Fibroblast of lung (primary cell): ENCODE measurements at regions not wholly inside any gene's neighbourhood (a gene's known extent, or its start where the extent isn't known, plus 50 kb on each side); places are given as distances from the start of the nearest gene placed in this dataset.

Source experiments
- DNase-seq, 2 donors: peaks; one replicate each; pipeline versions ENCODE4 v3.0.0 to v3.0.0-alpha.2; 2010; ENCODE audit warnings: low read depth in 2 of 2
- H2AFZ ChIP-seq: 2 replicates; pipeline ENCODE4 v1.5.1; 2012; ENCODE audit warnings: low read length, control low read depth, inconsistent platforms
- H3K27ac ChIP-seq: 2 replicates; pipeline ENCODE4 v1.5.1; 2011; ENCODE audit warnings: low read length, control low read depth; ENCODE audit not compliant: insufficient read depth
- H3K27me3 ChIP-seq: 2 replicates; pipeline ENCODE4 v1.5.1; 2011; ENCODE audit warnings: mild to moderate bottlenecking, low read length; ENCODE audit not compliant: control insufficient read depth, insufficient read depth
- H3K36me3 ChIP-seq: 2 replicates; pipeline ENCODE4 v1.5.1; 2011; ENCODE audit warnings: low read length; ENCODE audit not compliant: control insufficient read depth, insufficient read depth
- H3K4me1 ChIP-seq: 2 replicates; pipeline ENCODE4 v1.5.1; 2011; ENCODE audit warnings: low read length; ENCODE audit not compliant: control insufficient read depth, insufficient read depth; ENCODE audit errors: extremely low read depth
- H3K4me2 ChIP-seq: 2 replicates; pipeline ENCODE4 v1.5.1; 2011; ENCODE audit warnings: low read length, control low read depth; ENCODE audit not compliant: insufficient read depth; ENCODE audit errors: extremely low read depth
- H3K4me3 ChIP-seq, 4 experiments: fragments of 200-600 bp in 1 of 4; sonication (generic) in 1 of 4; replicated peaks in 1 of 4; 2 replicates each; pipeline ENCODE4 v1.5.1; 2011 to 2016; ENCODE audit warnings: low read length in 4 of 4, low read depth in 3 of 4, mild to moderate bottlenecking in 3 of 4, control low read depth in 2 of 4, inconsistent platforms in 1 of 4, mixed read lengths in 1 of 4; ENCODE audit not compliant: insufficient read depth in 1 of 4; ENCODE audit errors: control extremely low read depth in 1 of 4
- H3K79me2 ChIP-seq: 2 replicates; pipeline ENCODE4 v1.5.1; 2012; ENCODE audit warnings: mild to moderate bottlenecking, low read length, inconsistent platforms; ENCODE audit not compliant: control insufficient read depth, insufficient read depth
- H3K9ac ChIP-seq: 2 replicates; pipeline ENCODE4 v1.5.1; 2011; ENCODE audit warnings: mild to moderate bottlenecking, low read length, control low read depth; ENCODE audit not compliant: insufficient read depth
- H3K9me3 ChIP-seq: 2 replicates; pipeline ENCODE4 v1.5.1; 2012; ENCODE audit warnings: low read depth, low read length; ENCODE audit not compliant: control insufficient read depth, insufficient read depth
- H4K20me1 ChIP-seq: 2 replicates; pipeline ENCODE4 v1.5.1; 2011; ENCODE audit warnings: low read length; ENCODE audit not compliant: control insufficient read depth, insufficient read depth; ENCODE audit errors: extremely low read depth
- EZH2 ChIP-seq: IDR thresholded peaks from 2 replicates; pipeline ENCODE4 v1.5.1; 2012; ENCODE audit warnings: low read length, control low read depth, mild to moderate bottlenecking; ENCODE audit errors: missing control alignments
- TF ChIP-seq, protein P1 (sequence below), 2 donors: IDR thresholded peaks in 1 of 2; conservative IDR thresholded peaks in 1 of 2; 1 replicate in 1 of 2; 2 replicates in 1 of 2; pipeline ENCODE4 v1.5.1; 2011 to 2012; ENCODE audit warnings: low read length in 2 of 2, control low read depth in 1 of 2, inconsistent platforms in 1 of 2, low read depth in 1 of 2, mild to moderate bottlenecking in 1 of 2

DNA sequence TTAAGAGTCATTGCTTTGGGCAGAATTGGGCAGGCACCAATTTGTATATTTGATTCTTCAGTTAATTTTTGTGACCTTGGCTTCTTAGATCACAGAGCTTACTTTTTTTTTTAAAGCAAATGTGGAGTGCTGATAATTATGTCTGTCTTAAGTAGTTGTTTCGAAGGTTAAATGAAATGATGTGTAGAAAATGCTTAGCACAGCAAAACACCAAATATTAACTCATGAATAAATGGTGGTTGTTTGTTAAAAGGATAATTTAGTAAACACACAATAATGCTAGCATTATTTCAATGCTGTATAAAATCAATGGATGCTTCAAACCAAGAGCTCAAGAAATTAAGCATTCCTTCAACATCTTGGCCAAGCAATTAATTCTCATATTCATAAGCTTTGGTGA lies 143.4 kb downstream of the LPIN1 start:
- no peak for TF ChIP-seq EZH2
- TF ChIP-seq, protein P1, sequence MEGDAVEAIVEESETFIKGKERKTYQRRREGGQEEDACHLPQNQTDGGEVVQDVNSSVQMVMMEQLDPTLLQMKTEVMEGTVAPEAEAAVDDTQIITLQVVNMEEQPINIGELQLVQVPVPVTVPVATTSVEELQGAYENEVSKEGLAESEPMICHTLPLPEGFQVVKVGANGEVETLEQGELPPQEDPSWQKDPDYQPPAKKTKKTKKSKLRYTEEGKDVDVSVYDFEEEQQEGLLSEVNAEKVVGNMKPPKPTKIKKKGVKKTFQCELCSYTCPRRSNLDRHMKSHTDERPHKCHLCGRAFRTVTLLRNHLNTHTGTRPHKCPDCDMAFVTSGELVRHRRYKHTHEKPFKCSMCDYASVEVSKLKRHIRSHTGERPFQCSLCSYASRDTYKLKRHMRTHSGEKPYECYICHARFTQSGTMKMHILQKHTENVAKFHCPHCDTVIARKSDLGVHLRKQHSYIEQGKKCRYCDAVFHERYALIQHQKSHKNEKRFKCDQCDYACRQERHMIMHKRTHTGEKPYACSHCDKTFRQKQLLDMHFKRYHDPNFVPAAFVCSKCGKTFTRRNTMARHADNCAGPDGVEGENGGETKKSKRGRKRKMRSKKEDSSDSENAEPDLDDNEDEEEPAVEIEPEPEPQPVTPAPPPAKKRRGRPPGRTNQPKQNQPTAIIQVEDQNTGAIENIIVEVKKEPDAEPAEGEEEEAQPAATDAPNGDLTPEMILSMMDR (conservative IDR thresholded peaks at IDR 0.05 in 1 of 2, IDR thresholded peaks at IDR 0.05 in 1 of 2; ENCODE audit: low read depth in 1 of 2, low read length in 2 of 2) = no peak
- H3K4me1 ChIP-seq = no peaks in the 10 kb centered on the region
- no peak overlapping the region for H2AFZ ChIP-seq
- no peak overlapping the region for H3K9ac ChIP-seq
- no peak overlapping the region for H3K4me3 ChIP-seq
- no peaks in the 10 kb centered on the region for H3K27me3 ChIP-seq
- no peaks in the 10 kb centered on the region for H4K20me1 ChIP-seq
- DNase-seq = no peak
- H3K27ac ChIP-seq = no peak overlapping the region
- H3K9me3 ChIP-seq = no peaks in the 10 kb centered on the region
- no peaks in the 10 kb centered on the region for H3K36me3 ChIP-seq
- no peak overlapping the region for H3K4me2 ChIP-seq
- no peaks in the 10 kb centered on the region for H3K79me2 ChIP-seq

DNA sequence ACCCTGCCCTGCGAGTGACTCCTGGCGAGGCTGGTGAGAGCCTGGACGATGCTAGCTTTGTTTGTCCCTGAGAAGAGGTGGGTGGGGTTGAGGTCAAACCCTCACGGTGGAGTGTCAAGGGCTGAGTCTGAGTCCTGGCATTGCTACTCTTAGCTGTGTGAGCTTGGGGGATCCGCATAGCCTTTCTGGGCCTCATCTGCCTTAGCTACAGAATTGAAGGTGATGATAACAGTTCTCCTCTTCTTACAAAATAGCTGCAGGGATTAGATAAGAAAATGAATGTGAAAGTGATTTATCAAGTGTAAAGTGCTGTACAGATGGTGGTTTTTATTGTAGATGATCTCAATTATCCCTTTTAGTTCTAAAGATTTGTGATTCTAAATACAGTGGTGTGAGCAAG lies 144.6 kb downstream of the LPIN1 start:
- H3K27me3 ChIP-seq = no peaks in the 10 kb centered on the region
- H3K4me3 ChIP-seq = no peak overlapping the region
- no peak overlapping the region for H3K4me2 ChIP-seq
- no peaks in the 10 kb centered on the region for H3K9me3 ChIP-seq
- H3K27ac ChIP-seq = no peak overlapping the region
- H3K79me2 ChIP-seq = no peaks in the 10 kb centered on the region
- H3K4me1 ChIP-seq = no peaks in the 10 kb centered on the region
- H2AFZ ChIP-seq = no peak overlapping the region
- no peaks in the 10 kb centered on the region for H4K20me1 ChIP-seq
- H3K9ac ChIP-seq = no peak overlapping the region
- TF ChIP-seq, protein P1 (conservative IDR thresholded peaks at IDR 0.05 in 1 of 2, IDR thresholded peaks at IDR 0.05 in 1 of 2; ENCODE audit: low read depth in 1 of 2, low read length in 2 of 2) = no peak
- TF ChIP-seq EZH2 = no peak
- no peaks in the 10 kb centered on the region for H3K36me3 ChIP-seq
- no peak for DNase-seq

DNA sequence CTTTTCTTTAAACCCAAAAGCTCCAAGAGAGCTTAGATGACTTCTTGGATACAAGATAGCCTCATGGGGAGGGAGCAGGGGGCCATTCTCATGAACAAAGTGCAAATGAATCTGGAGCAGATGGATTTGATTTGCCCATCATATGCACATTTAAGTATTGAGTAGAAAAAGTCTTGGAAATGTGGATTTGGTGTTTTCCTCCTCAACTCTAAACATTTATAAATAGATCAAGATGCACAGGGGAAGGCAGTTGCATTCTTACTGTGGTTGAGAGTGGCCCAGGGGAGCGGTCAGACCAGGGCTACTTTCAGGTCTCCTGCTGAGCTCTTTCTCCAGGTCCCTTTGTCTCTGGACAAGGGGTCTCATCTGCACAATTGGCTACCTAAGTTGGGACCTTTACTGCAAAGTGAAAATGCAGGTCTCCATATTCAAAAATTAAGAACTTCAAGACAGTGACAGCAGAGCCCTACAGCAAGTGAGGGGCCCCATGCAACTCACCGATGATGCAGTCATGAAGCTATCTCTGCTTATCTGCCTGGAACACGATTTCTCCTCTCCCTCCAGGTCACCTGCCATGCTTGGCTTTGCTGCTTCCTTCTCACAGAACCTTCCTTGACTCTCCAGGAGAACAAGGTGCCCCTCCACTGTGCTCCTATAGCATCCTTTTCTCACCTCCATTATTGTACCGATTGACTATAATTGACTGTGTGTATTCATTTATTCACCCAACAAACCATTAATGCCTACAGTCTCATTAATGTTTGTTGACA lies 145.4 kb downstream of the LPIN1 start:
- DNase-seq = no peak
- Histone ChIP-seq H4K20me1 (no peaks in the 10 kb centered on the region), H3K27me3 (no peaks in the 10 kb centered on the region), H3K36me3 (no peaks in the 10 kb centered on the region), H2AFZ (no peak overlapping the region), H3K4me2 (no peak overlapping the region), H3K4me1 (no peaks in the 10 kb centered on the region), H3K27ac (no peak overlapping the region), H3K4me3 (no peak overlapping the region), H3K79me2 (no peaks in the 10 kb centered on the region), H3K9me3 (no peaks in the 10 kb centered on the region), H3K9ac (no peak overlapping the region)
- TF ChIP-seq EZH2 = no peak
- TF ChIP-seq, protein P1 (conservative IDR thresholded peaks at IDR 0.05 in 1 of 2, IDR thresholded peaks at IDR 0.05 in 1 of 2; ENCODE audit: low read depth in 1 of 2, low read length in 2 of 2) = no peak
